Liver (tissue), 8 donors: ENCODE measurements at regions not wholly inside any gene's neighbourhood (a gene's known extent, or its start where the extent isn't known, plus 50 kb on each side); places are given as distances from the start of the nearest gene placed in this dataset.

ENCODE experiments used
- DNase-seq: peaks from one replicate; pipeline ENCODE4 v3.0.0-alpha.2; 2017; ENCODE audit warnings: low spot score
- H3K27ac ChIP-seq, 2 donors: one replicate each; pipeline ENCODE4 v1.7.0; 2013; ENCODE audit warnings: inconsistent platforms in 2 of 2, low read length in 2 of 2, control low read depth in 1 of 2, low read depth in 1 of 2, mild to moderate bottlenecking in 1 of 2
- H3K27me3 ChIP-seq, 4 donors: one replicate each; pipeline versions ENCODE4 v1.6.1 to v1.7.0; 2013; ENCODE audit warnings: low read length in 3 of 4, inconsistent platforms in 1 of 4, mild to moderate bottlenecking in 1 of 4, moderate library complexity in 1 of 4; ENCODE audit not compliant: control insufficient read depth in 4 of 4, insufficient read depth in 4 of 4
- H3K36me3 ChIP-seq, 4 donors: one replicate each; pipeline versions ENCODE4 v1.6.1 to v1.7.0; 2013; ENCODE audit warnings: low read length in 3 of 4, mild to moderate bottlenecking in 3 of 4, low read depth in 1 of 4, moderate library complexity in 1 of 4; ENCODE audit not compliant: control insufficient read depth in 4 of 4, insufficient read depth in 3 of 4
- H3K4me1 ChIP-seq, 4 donors: one replicate each; pipeline versions ENCODE4 v1.6.1 to v1.7.0; 2013; ENCODE audit warnings: low read length in 3 of 4, mild to moderate bottlenecking in 3 of 4, moderate library complexity in 1 of 4; ENCODE audit not compliant: control insufficient read depth in 4 of 4, insufficient read depth in 4 of 4
- H3K4me3 ChIP-seq, 3 donors: one replicate each; pipeline versions ENCODE4 v1.6.1 to v1.7.0; 2013; ENCODE audit warnings: low read length in 3 of 3, control low read depth in 1 of 3, low read depth in 1 of 3, mild to moderate bottlenecking in 1 of 3
- H3K9ac ChIP-seq, 2 donors: one replicate each; pipeline ENCODE4 v1.7.0; 2013; ENCODE audit warnings: low read length in 2 of 2, mild to moderate bottlenecking in 2 of 2, moderate library complexity in 2 of 2, control low read depth in 1 of 2, low read depth in 1 of 2
- H3K9me3 ChIP-seq, 4 donors: one replicate each; pipeline versions ENCODE4 v1.6.1 to v1.7.0; 2013; ENCODE audit warnings: low read length in 3 of 4; ENCODE audit not compliant: control insufficient read depth in 4 of 4
- EGR1 ChIP-seq, 2 donors: IDR thresholded peaks; 2 replicates each; pipeline ENCODE4 v1.6.1; 2016 to 2018; ENCODE audit warnings: antibody characterized with exemption in 2 of 2, low read depth in 2 of 2
- FOXA1 ChIP-seq: IDR thresholded peaks from 2 replicates; pipeline ENCODE4 v1.6.1; 2016; ENCODE audit warnings: antibody characterized with exemption
- GABPA ChIP-seq, 2 donors: IDR thresholded peaks in 1 of 2; conservative IDR thresholded peaks in 1 of 2; 2 replicates each; pipeline ENCODE4 v1.6.1; 2016; ENCODE audit warnings: antibody characterized with exemption in 2 of 2, mild to moderate bottlenecking in 1 of 2, moderate library complexity in 1 of 2
- HNF4A ChIP-seq, 2 donors: conservative IDR thresholded peaks; 2 replicates each; pipeline ENCODE4 v1.6.1; 2016; ENCODE audit warnings: antibody characterized with exemption in 2 of 2, mild to moderate bottlenecking in 2 of 2
- HNF4G ChIP-seq: IDR thresholded peaks from 2 replicates; pipeline ENCODE4 v1.6.1; 2016; ENCODE audit warnings: antibody characterized with exemption
- JUND ChIP-seq, 2 donors: IDR thresholded peaks; 2 replicates each; pipeline ENCODE4 v1.6.1; 2016; ENCODE audit warnings: antibody characterized with exemption in 2 of 2
- NR2F2 ChIP-seq: IDR thresholded peaks from 2 replicates; pipeline ENCODE4 v1.6.1; 2016; ENCODE audit warnings: antibody characterized with exemption
- RAD21 ChIP-seq, 2 donors: IDR thresholded peaks; 2 replicates each; pipeline ENCODE4 v1.6.1; 2016; ENCODE audit warnings: antibody characterized with exemption in 2 of 2, mild to moderate bottlenecking in 2 of 2
- TAF1 ChIP-seq: conservative IDR thresholded peaks from 2 replicates; pipeline ENCODE4 v1.6.1; 2016; ENCODE audit warnings: antibody characterized with exemption, mild to moderate bottlenecking
- YY1 ChIP-seq: IDR thresholded peaks from 2 replicates; pipeline ENCODE4 v1.6.1; 2016; ENCODE audit warnings: antibody characterized with exemption, mild to moderate bottlenecking
- WGBS: extraction: QIAGEN DNeasy Blood & Tissue Kit; methylation state at CpG from one replicate; pipeline ENCODE4 v1.1.7; 2013; 5-methylcytosine and 5-hydroxymethylcytosine counted together
- TF ChIP-seq, protein P1 (sequence below): IDR thresholded peaks from 2 replicates; pipeline ENCODE4 v1.6.1; 2016; ENCODE audit warnings: antibody characterized with exemption
- TF ChIP-seq, protein P2 (sequence below): IDR thresholded peaks from 2 replicates; pipeline ENCODE4 v1.6.1; 2016; ENCODE audit warnings: antibody characterized with exemption, mild to moderate bottlenecking
- TF ChIP-seq, protein P3 (sequence below): IDR thresholded peaks from 2 replicates; pipeline ENCODE4 v1.6.1; 2016; ENCODE audit warnings: antibody characterized with exemption
- TF ChIP-seq, protein P4 (sequence below): fragments of 150-350 bp; IDR thresholded peaks from 2 replicates; pipeline ENCODE4 v1.5.1; 2017; ENCODE audit warnings: improper control_type of control experiment, low read depth, low read length; ENCODE audit not compliant: missing input control
- donor health status: healthy.
- donor health status: healthy.
- donor health status: healthy.
- donor health status: healthy.
- donor health status: healthy.

GRCh38 chr5:141784529-141784928 is 93.7 kb downstream of the PCDH1 start:
- TF ChIP-seq RAD21 (IDR thresholded peaks at IDR 0.05) (no peak), NR2F2 (no peak)
- TF ChIP-seq, protein P1, sequence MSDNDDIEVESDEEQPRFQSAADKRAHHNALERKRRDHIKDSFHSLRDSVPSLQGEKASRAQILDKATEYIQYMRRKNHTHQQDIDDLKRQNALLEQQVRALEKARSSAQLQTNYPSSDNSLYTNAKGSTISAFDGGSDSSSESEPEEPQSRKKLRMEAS = no peak
- TF ChIP-seq, protein P2, sequence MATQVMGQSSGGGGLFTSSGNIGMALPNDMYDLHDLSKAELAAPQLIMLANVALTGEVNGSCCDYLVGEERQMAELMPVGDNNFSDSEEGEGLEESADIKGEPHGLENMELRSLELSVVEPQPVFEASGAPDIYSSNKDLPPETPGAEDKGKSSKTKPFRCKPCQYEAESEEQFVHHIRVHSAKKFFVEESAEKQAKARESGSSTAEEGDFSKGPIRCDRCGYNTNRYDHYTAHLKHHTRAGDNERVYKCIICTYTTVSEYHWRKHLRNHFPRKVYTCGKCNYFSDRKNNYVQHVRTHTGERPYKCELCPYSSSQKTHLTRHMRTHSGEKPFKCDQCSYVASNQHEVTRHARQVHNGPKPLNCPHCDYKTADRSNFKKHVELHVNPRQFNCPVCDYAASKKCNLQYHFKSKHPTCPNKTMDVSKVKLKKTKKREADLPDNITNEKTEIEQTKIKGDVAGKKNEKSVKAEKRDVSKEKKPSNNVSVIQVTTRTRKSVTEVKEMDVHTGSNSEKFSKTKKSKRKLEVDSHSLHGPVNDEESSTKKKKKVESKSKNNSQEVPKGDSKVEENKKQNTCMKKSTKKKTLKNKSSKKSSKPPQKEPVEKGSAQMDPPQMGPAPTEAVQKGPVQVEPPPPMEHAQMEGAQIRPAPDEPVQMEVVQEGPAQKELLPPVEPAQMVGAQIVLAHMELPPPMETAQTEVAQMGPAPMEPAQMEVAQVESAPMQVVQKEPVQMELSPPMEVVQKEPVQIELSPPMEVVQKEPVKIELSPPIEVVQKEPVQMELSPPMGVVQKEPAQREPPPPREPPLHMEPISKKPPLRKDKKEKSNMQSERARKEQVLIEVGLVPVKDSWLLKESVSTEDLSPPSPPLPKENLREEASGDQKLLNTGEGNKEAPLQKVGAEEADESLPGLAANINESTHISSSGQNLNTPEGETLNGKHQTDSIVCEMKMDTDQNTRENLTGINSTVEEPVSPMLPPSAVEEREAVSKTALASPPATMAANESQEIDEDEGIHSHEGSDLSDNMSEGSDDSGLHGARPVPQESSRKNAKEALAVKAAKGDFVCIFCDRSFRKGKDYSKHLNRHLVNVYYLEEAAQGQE = no peak
- TF ChIP-seq, protein P3, sequence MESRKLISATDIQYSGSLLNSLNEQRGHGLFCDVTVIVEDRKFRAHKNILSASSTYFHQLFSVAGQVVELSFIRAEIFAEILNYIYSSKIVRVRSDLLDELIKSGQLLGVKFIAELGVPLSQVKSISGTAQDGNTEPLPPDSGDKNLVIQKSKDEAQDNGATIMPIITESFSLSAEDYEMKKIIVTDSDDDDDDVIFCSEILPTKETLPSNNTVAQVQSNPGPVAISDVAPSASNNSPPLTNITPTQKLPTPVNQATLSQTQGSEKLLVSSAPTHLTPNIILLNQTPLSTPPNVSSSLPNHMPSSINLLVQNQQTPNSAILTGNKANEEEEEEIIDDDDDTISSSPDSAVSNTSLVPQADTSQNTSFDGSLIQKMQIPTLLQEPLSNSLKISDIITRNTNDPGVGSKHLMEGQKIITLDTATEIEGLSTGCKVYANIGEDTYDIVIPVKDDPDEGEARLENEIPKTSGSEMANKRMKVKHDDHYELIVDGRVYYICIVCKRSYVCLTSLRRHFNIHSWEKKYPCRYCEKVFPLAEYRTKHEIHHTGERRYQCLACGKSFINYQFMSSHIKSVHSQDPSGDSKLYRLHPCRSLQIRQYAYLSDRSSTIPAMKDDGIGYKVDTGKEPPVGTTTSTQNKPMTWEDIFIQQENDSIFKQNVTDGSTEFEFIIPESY = no peak
- H3K4me1 ChIP-seq = no peaks in the 10 kb centered on the region
- no peak overlapping the region for H3K4me3 ChIP-seq
- H3K27ac ChIP-seq = no peak overlapping the region
- DNase-seq = no peak
- H3K27me3 ChIP-seq = no peaks in the 10 kb centered on the region
- H3K9me3 ChIP-seq = no peaks in the 10 kb centered on the region
- H3K9ac ChIP-seq = no peak overlapping the region
- no peaks in the 10 kb centered on the region for H3K36me3 ChIP-seq
- WGBS = 92% methylated on average over 5 of the region's 5 CpGs

DNA sequence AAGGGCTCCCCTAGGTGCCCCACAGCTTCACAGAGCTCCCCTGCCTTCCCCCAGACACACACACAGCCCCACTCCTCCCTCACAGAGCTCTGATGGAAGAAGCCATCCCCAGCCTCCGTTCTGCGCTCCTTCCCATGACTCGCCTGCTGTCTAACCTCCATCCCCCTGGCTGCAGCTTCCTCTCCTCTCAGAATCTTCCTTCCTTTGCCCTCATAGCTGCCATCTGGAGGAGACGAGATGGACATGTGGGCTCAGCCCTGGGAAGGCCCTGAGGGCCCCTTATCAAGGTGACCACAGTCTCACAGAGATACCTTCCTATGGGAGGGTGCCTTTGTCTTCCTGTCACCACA is 94.3 kb downstream of the PCDH1 start:
- TF ChIP-seq RAD21 (IDR thresholded peaks at IDR 0.05) (no peak), HNF4A (conservative IDR thresholded peaks at IDR 0.05) (no peak), TAF1 (no peak), FOXA1 (no peak), GABPA (IDR thresholded peaks at IDR 0.05 in 1 of 2, conservative IDR thresholded peaks at IDR 0.05 in 1 of 2) (no peak), YY1 (no peak), EGR1 (IDR thresholded peaks at IDR 0.05; ENCODE audit: low read depth in 2 of 2) (no peak), JUND (IDR thresholded peaks at IDR 0.05) (no peak), HNF4G (no peak)
- TF ChIP-seq, protein P1 = no peak
- TF ChIP-seq, protein P2 = no peak
- TF ChIP-seq, protein P4, sequence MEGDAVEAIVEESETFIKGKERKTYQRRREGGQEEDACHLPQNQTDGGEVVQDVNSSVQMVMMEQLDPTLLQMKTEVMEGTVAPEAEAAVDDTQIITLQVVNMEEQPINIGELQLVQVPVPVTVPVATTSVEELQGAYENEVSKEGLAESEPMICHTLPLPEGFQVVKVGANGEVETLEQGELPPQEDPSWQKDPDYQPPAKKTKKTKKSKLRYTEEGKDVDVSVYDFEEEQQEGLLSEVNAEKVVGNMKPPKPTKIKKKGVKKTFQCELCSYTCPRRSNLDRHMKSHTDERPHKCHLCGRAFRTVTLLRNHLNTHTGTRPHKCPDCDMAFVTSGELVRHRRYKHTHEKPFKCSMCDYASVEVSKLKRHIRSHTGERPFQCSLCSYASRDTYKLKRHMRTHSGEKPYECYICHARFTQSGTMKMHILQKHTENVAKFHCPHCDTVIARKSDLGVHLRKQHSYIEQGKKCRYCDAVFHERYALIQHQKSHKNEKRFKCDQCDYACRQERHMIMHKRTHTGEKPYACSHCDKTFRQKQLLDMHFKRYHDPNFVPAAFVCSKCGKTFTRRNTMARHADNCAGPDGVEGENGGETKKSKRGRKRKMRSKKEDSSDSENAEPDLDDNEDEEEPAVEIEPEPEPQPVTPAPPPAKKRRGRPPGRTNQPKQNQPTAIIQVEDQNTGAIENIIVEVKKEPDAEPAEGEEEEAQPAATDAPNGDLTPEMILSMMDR = no peak
- TF ChIP-seq, protein P3 = no peak
- Histone ChIP-seq H3K4me3 (no peak overlapping the region), H3K27ac (no peak overlapping the region), H3K4me1 (no peaks in the 10 kb centered on the region), H3K27me3 (no peaks in the 10 kb centered on the region), H3K9ac (no peak overlapping the region), H3K9me3 (no peaks in the 10 kb centered on the region), H3K36me3 (no peaks in the 10 kb centered on the region)
- 88% methylated on average over 4 of the region's 4 CpGs for WGBS
- DNase-seq = no peak
